ENCODE measurements at regions not wholly inside any gene's neighbourhood (a gene's known extent, or its start where the extent isn't known, plus 50 kb on each side); places are given as distances from the start of the nearest gene placed in this dataset.

GRCh38 chr6:40340957-40341356 lies 246.2 kb downstream of the LRFN2 start:
- Histone ChIP-seq H3K4me3 (no peak overlapping the region), H3K9me3 (ENCODE audit: low read depth) (no peaks in the 10 kb centered on the region), H3K36me3 (no peaks in the 10 kb centered on the region), H3K27me3 (no peaks in the 10 kb centered on the region), H3K4me1 (ENCODE audit: low read depth) (peaks cover 7% of the 10 kb centered on the region), H3K27ac (no peak overlapping the region)
- TF ChIP-seq CTCF (IDR thresholded peaks at IDR 0.05; ENCODE audit: low read depth, low read length) = no peak
- DNase-seq (ENCODE audit: low read depth in 1 of 2, low spot score in 1 of 2) = no peak

- TF ChIP-seq CTCF (IDR thresholded peaks at IDR 0.05; ENCODE audit: low read depth, low read length) = no peak
- no peaks in the 10 kb centered on the region for H3K9me3 ChIP-seq (ENCODE audit: low read depth)
- H3K4me3 ChIP-seq = no peak overlapping the region
- no peak for DNase-seq (ENCODE audit: low read depth in 1 of 2, low spot score in 1 of 2)
- peaks cover 1% of the 10 kb centered on the region for H3K4me1 ChIP-seq (ENCODE audit: low read depth)
- H3K27ac ChIP-seq = no peak overlapping the region
- H3K36me3 ChIP-seq = no peaks in the 10 kb centered on the region
- H3K27me3 ChIP-seq = no peaks in the 10 kb centered on the region
These were observed 247.0 kb downstream of the LRFN2 start for GRCh38 chr6:40340196-40340595.

GRCh38 chr6:40338306-40338705 lies 248.9 kb downstream of the LRFN2 start:
- H3K36me3 ChIP-seq = no peaks in the 10 kb centered on the region
- no peaks in the 10 kb centered on the region for H3K4me1 ChIP-seq (ENCODE audit: low read depth)
- H3K27me3 ChIP-seq = peaks cover 3% of the 10 kb centered on the region
- no peak overlapping the region for H3K4me3 ChIP-seq
- no peaks in the 10 kb centered on the region for H3K9me3 ChIP-seq (ENCODE audit: low read depth)
- no peak for TF ChIP-seq CTCF (IDR thresholded peaks at IDR 0.05; ENCODE audit: low read depth, low read length)
- DNase-seq (ENCODE audit: low read depth in 1 of 2, low spot score in 1 of 2) = no peak
- no peak overlapping the region for H3K27ac ChIP-seq

- no peak for DNase-seq (ENCODE audit: low read depth in 1 of 2, low spot score in 1 of 2)
- Histone ChIP-seq H3K36me3 (no peaks in the 10 kb centered on the region), H3K27ac (no peak overlapping the region), H3K27me3 (peaks cover 4% of the 10 kb centered on the region), H3K4me1 (ENCODE audit: low read depth) (no peaks in the 10 kb centered on the region), H3K4me3 (no peak overlapping the region), H3K9me3 (ENCODE audit: low read depth) (no peaks in the 10 kb centered on the region)
- TF ChIP-seq CTCF (IDR thresholded peaks at IDR 0.05; ENCODE audit: low read depth, low read length) = no peak
These were observed 250.0 kb downstream of the LRFN2 start for GRCh38 chr6:40336940-40337760.

GRCh38 chr6:40336296-40336695 lies 250.9 kb downstream of the LRFN2 start:
- H3K9me3 ChIP-seq (ENCODE audit: low read depth) = no peaks in the 10 kb centered on the region
- H3K27me3 ChIP-seq = peaks cover 8% of the 10 kb centered on the region
- H3K4me3 ChIP-seq = no peak overlapping the region
- DNase-seq (ENCODE audit: low read depth in 1 of 2, low spot score in 1 of 2) = no peak
- no peaks in the 10 kb centered on the region for H3K4me1 ChIP-seq (ENCODE audit: low read depth)
- TF ChIP-seq CTCF (IDR thresholded peaks at IDR 0.05; ENCODE audit: low read depth, low read length) = no peak
- H3K36me3 ChIP-seq = no peaks in the 10 kb centered on the region
- no peak overlapping the region for H3K27ac ChIP-seq

Data from cardiac muscle cell (in vitro differentiated cells and primary cell).